HG02870 (cell line): ENCODE measurements at regions not wholly inside any gene's neighbourhood (a gene's known extent, or its start where the extent isn't known, plus 50 kb on each side); places are given as distances from the start of the nearest gene placed in this dataset.

Experiments
- ATAC-seq: cut with Tn5 transposase; IDR thresholded peaks from one replicate; pipeline ENCODE4 v1.9.1; 2021; ENCODE audit warnings: mild to moderate bottlenecking, moderate library complexity; ENCODE audit not compliant: unreplicated experiment

GRCh38 chr15:96002890-96003859 is 327.3 kb upstream of the NR2F2 start:
- ATAC-seq, result no peak

GRCh38 chr15:96005906-96006305 is 324.6 kb upstream of the NR2F2 start:
- ATAC-seq, result no peak

GRCh38 chr15:96011136-96011535 is 319.4 kb upstream of the NR2F2 start:
- ATAC-seq, result no peak

GRCh38 chr15:96014939-96015338 is 315.6 kb upstream of the NR2F2 start:
- ATAC-seq, result no peak

GRCh38 chr15:96019114-96019513 is 311.4 kb upstream of the NR2F2 start:
- ATAC-seq, result no peak

- no peak for ATAC-seq
These were observed 310.4 kb upstream of the NR2F2 start for GRCh38 chr15:96020133-96020532.

GRCh38 chr15:96020797-96021196 is 309.7 kb upstream of the NR2F2 start:
- ATAC-seq, result no peak

GRCh38 chr15:96023081-96023480 is 307.4 kb upstream of the NR2F2 start:
- no peak for ATAC-seq

- no peak for ATAC-seq
These were observed 303.0 kb upstream of the NR2F2 start for GRCh38 chr15:96027501-96027900.

- ATAC-seq, result no peak
These were observed 301.9 kb upstream of the NR2F2 start for GRCh38 chr15:96028620-96029019.

- no peak for ATAC-seq
These were observed 301.3 kb upstream of the NR2F2 start for GRCh38 chr15:96029172-96029571.

- ATAC-seq, result no peak
These were observed 298.9 kb upstream of the NR2F2 start for GRCh38 chr15:96031426-96032110.

GRCh38 chr15:96035091-96035490 is 295.4 kb upstream of the NR2F2 start:
- ATAC-seq, result no peak

GRCh38 chr15:96035635-96036034 is 294.9 kb upstream of the NR2F2 start:
- no peak for ATAC-seq

- peak; percentile 60 for ATAC-seq
These were observed 292.9 kb upstream of the NR2F2 start for GRCh38 chr15:96037584-96037983.

GRCh38 chr15:96038131-96038530 is 292.4 kb upstream of the NR2F2 start:
- no peak for ATAC-seq

- ATAC-seq, result no peak
These were observed 291.9 kb upstream of the NR2F2 start for GRCh38 chr15:96038650-96039049.

- no peak for ATAC-seq
These were observed 288.3 kb upstream of the NR2F2 start for GRCh38 chr15:96041982-96042733.

- ATAC-seq, result peak; percentile 74
These were observed 287.7 kb upstream of the NR2F2 start for GRCh38 chr15:96042734-96043224.

- no peak for ATAC-seq
These were observed 286.8 kb upstream of the NR2F2 start for GRCh38 chr15:96043591-96044171.
